ENCODE measurements at regions not wholly inside any gene's neighbourhood (a gene's known extent, or its start where the extent isn't known, plus 50 kb on each side); places are given as distances from the start of the nearest gene placed in this dataset.

DNA sequence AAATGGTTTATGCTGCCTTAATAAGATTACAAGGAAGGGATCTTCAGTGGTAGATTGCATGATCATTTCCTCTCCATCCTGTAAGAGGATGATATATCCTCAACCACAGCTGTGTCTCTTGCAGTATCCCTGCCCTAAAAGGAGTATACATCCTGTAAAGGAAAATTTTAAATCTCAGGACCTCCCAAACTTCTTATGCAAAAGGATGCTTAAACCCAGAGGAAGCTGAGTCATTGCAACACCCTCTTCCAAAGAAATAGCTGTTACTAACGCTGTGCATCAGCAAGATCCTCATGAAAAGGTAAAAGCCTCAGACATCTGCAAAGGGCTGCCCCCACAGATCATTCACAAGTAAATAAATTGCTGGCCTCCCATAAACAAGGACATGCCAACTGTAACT is 599.0 kb downstream of the PRELID2 start:
- no peak overlapping the region for H3K4me3 ChIP-seq (ENCODE audit: low read depth, low read length)
- in situ Hi-C loops (cut with HindIII; ENCODE audit: low sequenced_read_pairs) = no loop called here
- DNase-seq (ENCODE audit: low read depth, low spot score) = no peak

GRCh38 chr5:145233461-145233860 is 601.7 kb downstream of the PRELID2 start:
- no peak overlapping the region for H3K4me3 ChIP-seq (ENCODE audit: low read depth, low read length)
- in situ Hi-C loops (cut with HindIII; ENCODE audit: low sequenced_read_pairs) = no loop called here
- DNase-seq (ENCODE audit: low read depth, low spot score) = no peak
- TF ChIP-seq CTCF (IDR thresholded peaks at IDR 0.05; ENCODE audit: low read depth, low read length) = no peak

More for the DNA sequence above, 599.0 kb downstream of the PRELID2 start:
- TF ChIP-seq CTCF (IDR thresholded peaks at IDR 0.05; ENCODE audit: low read depth, low read length) = no peak

GRCh38 chr5:145230781-145231180 is 604.4 kb downstream of the PRELID2 start:
- in situ Hi-C loops (cut with HindIII; ENCODE audit: low sequenced_read_pairs) = no loop called here
- no peak overlapping the region for H3K4me3 ChIP-seq (ENCODE audit: low read depth, low read length)
- TF ChIP-seq CTCF (IDR thresholded peaks at IDR 0.05; ENCODE audit: low read depth, low read length) = no peak
- no peak for DNase-seq (ENCODE audit: low read depth, low spot score)

DNA sequence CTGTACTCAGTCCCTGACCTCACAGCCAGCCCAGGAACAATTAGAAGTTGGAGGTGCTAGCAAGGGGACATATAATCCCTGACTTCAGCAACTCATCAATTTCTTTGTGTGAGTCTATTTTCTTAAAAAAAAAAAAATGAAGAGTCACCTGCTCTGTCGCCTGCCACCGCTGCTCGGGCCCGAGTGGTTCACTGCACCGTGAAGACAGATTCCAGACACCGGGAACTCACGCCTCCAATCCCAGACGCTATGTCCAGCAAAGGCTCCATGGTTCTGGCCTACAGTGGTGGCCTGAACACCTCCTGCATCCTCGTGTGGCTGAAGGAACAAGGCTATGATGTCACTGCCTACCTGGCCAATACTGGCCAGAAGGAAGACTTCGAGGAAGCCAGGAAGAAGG is 606.6 kb downstream of the PRELID2 start:
- no peak for DNase-seq (ENCODE audit: low read depth, low spot score)
- no peak for TF ChIP-seq CTCF (IDR thresholded peaks at IDR 0.05; ENCODE audit: low read depth, low read length)
- in situ Hi-C loops (cut with HindIII; ENCODE audit: low sequenced_read_pairs) = no loop called here
- no peak overlapping the region for H3K4me3 ChIP-seq (ENCODE audit: low read depth, low read length)

- TF ChIP-seq CTCF (IDR thresholded peaks at IDR 0.05; ENCODE audit: low read depth, low read length) = no peak
- in situ Hi-C loops (cut with HindIII; ENCODE audit: low sequenced_read_pairs) = no loop called here
- DNase-seq (ENCODE audit: low read depth, low spot score) = no peak
Measured at GRCh38 chr5:145227881-145228280, 607.3 kb downstream of the PRELID2 start.

DNA sequence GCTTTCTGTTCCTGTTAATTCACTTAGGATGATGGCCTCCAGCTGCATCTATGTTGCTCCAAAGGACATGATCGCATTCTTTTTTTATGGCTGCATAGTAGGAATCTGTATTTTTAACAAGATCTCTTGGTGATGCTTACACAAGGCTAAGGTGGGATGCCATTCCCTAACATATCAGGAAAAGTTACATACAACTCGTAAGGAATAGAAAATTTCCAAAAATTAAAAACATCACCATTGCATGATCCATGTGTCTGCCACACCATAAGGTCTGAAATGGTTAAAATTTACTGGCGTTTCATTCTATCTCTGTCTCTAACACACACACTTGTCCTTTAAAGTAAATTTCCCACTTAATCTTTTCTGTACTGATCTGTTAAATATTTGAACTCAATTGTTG is 608.4 kb downstream of the PRELID2 start:
- H3K4me3 ChIP-seq (ENCODE audit: low read depth, low read length) = no peak overlapping the region
- no peak for TF ChIP-seq CTCF (IDR thresholded peaks at IDR 0.05; ENCODE audit: low read depth, low read length)
- in situ Hi-C loops (cut with HindIII; ENCODE audit: low sequenced_read_pairs) = no loop called here
- DNase-seq (ENCODE audit: low read depth, low spot score) = no peak

More at GRCh38 chr5:145227881-145228280, 607.3 kb downstream of the PRELID2 start:
- no peak overlapping the region for H3K4me3 ChIP-seq (ENCODE audit: low read depth, low read length)

DNA sequence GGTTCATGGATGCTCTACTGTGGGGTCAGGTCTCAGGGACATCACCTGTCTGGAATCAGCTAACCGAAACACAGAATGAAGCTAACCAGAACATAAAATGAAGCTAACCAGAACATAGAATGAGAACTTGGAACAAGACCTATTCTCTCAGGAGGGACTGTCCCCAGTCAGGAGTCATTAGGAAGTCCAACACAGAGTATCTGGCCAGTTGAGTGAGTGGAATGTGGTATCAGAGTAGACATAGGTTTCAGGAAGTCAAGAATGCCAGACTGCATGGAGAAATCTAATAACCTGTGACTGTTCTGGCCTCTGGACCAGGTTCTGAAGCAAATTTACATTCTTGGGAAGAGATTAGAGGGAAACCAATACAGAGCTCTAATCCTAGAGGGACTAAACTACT is 609.6 kb downstream of the PRELID2 start:
- in situ Hi-C loops (cut with HindIII; ENCODE audit: low sequenced_read_pairs) = no loop called here

More for the DNA sequence above, 609.6 kb downstream of the PRELID2 start:
- no peak for TF ChIP-seq CTCF (IDR thresholded peaks at IDR 0.05; ENCODE audit: low read depth, low read length)
- H3K4me3 ChIP-seq (ENCODE audit: low read depth, low read length) = no peak overlapping the region
- no peak for DNase-seq (ENCODE audit: low read depth, low spot score)
